T-helper 1 cell treated with Interleukin-12 subunit alpha and Interleukin-12 subunit beta and Interleukin-4 antibody, amounts not matched to agents 30 μg/mL and 1 μg/mL, for 36 hours (primary cell): ENCODE measurements at regions not wholly inside any gene's neighbourhood (a gene's known extent, or its start where the extent isn't known, plus 50 kb on each side); places are given as distances from the start of the nearest gene placed in this dataset.

Experiments used
- H3K27ac Mint-ChIP-seq: one replicate; pipeline ENCODE4 v1.8.0; 2021; ENCODE audit warnings: mild to moderate bottlenecking, mixed read lengths
- H3K27me3 Mint-ChIP-seq: one replicate; pipeline ENCODE4 v1.8.0; 2021; ENCODE audit warnings: low read depth, mixed read lengths
- H3K36me3 Mint-ChIP-seq: one replicate; pipeline ENCODE4 v1.8.0; 2021; ENCODE audit warnings: low read depth, mixed read lengths
- H3K4me1 Mint-ChIP-seq: one replicate; pipeline ENCODE4 v1.8.0; 2021; ENCODE audit warnings: low read depth, mixed read lengths
- H3K4me3 Mint-ChIP-seq: one replicate; pipeline ENCODE4 v1.8.0; 2021; ENCODE audit warnings: mild to moderate bottlenecking, moderate library complexity, mixed read lengths
- H3K9me3 Mint-ChIP-seq: one replicate; pipeline ENCODE4 v1.8.0; 2021; ENCODE audit warnings: mixed read lengths

GRCh38 chr18:28576941-28577340 lies 400.0 kb upstream of the CDH2 start:
- Mint-ChIP-seq H3K4me1 (no peaks in the 10 kb centered on the region), H3K4me3 (no peak overlapping the region), H3K36me3 (no peaks in the 10 kb centered on the region), H3K27me3 (no peaks in the 10 kb centered on the region), H3K9me3 (peaks cover 20% of the 10 kb centered on the region), H3K27ac (no peak overlapping the region)

- Mint-ChIP-seq H3K36me3 (no peaks in the 10 kb centered on the region), H3K4me3 (no peak overlapping the region), H3K27me3 (no peaks in the 10 kb centered on the region), H3K27ac (no peak overlapping the region), H3K9me3 (peaks cover 17% of the 10 kb centered on the region), H3K4me1 (no peaks in the 10 kb centered on the region)
Observed at GRCh38 chr18:28575123-28575522, 398.2 kb upstream of the CDH2 start.

DNA sequence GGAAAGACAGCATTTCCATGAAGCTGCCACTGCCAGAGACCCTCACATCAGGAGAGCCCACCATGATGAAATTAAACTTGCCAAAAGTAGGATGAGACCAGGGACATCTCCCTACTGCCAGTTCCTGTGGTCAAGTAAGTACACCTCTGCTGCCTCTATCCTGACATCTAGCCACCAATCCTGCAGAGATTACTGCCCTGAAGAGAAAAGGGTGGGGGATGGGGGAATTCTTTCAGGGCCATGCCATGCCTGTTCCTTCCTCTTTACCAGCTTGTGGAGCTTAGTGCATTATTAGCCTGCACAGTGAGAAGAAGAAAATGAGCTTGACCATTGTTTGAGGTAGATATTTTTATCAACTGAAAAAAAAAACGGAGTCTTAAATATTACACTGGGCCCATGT lies 397.2 kb upstream of the CDH2 start:
- Mint-ChIP-seq H3K27ac (no peak overlapping the region), H3K9me3 (peaks cover 11% of the 10 kb centered on the region), H3K4me3 (no peak overlapping the region), H3K4me1 (no peaks in the 10 kb centered on the region), H3K36me3 (no peaks in the 10 kb centered on the region), H3K27me3 (no peaks in the 10 kb centered on the region)

GRCh38 chr18:28571929-28572328 lies 395.0 kb upstream of the CDH2 start:
- Mint-ChIP-seq H3K27me3 (no peaks in the 10 kb centered on the region), H3K27ac (no peak overlapping the region), H3K36me3 (no peaks in the 10 kb centered on the region), H3K9me3 (peaks cover 13% of the 10 kb centered on the region), H3K4me1 (no peaks in the 10 kb centered on the region), H3K4me3 (no peak overlapping the region)

- no peaks in the 10 kb centered on the region for H3K27me3 Mint-ChIP-seq
- no peaks in the 10 kb centered on the region for H3K36me3 Mint-ChIP-seq
- peaks cover 7% of the 10 kb centered on the region for H3K9me3 Mint-ChIP-seq
- H3K4me3 Mint-ChIP-seq, result no peak overlapping the region
- H3K27ac Mint-ChIP-seq, result no peak overlapping the region
- H3K4me1 Mint-ChIP-seq, result no peaks in the 10 kb centered on the region
Observed at GRCh38 chr18:28560331-28560730, 383.4 kb upstream of the CDH2 start.

DNA sequence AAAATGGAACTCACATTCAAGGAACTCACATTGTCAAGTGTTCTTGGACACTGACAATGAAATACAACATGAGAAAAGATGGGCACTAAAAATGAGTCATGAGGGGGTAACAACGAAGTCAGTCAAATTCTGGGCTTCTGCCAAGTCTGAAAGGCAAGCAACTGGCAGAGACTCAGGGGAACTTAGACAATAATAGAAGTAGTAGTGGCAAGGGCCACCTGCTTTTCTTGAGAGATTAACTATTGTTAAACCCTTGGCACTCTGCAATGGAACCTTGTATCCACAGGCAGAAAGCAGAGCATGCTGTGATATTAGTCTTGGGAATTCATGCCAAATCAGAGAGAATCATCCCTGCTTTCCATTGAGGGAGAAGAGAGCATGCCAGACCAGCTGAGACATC lies 382.6 kb upstream of the CDH2 start:
- Mint-ChIP-seq H3K27me3 (no peaks in the 10 kb centered on the region), H3K36me3 (no peaks in the 10 kb centered on the region), H3K27ac (no peak overlapping the region), H3K9me3 (peaks cover 12% of the 10 kb centered on the region), H3K4me3 (no peak overlapping the region), H3K4me1 (no peaks in the 10 kb centered on the region)

DNA sequence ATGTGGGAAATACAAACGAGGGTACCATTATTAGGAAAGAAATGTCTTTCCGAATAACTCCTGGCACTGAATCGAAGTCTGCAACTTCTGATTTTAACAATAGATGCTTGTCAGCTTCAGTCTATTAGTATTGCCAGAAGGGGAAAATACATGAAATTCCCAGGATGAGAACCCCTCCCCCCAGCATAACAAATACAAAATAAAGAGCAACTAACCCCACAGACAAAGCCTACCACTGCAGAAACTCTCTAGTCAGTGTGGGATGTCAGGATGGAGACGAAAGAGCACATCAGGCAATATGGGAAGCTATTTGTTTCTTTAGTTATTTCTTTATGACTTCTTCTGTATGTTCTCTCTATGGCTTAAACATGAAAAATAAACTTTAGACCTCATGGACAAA lies 365.0 kb upstream of the CDH2 start:
- no peak overlapping the region for H3K4me3 Mint-ChIP-seq
- H3K9me3 Mint-ChIP-seq, result peaks cover 23% of the 10 kb centered on the region
- H3K27me3 Mint-ChIP-seq, result no peaks in the 10 kb centered on the region
- H3K36me3 Mint-ChIP-seq, result no peaks in the 10 kb centered on the region
- H3K4me1 Mint-ChIP-seq, result no peaks in the 10 kb centered on the region
- H3K27ac Mint-ChIP-seq, result no peak overlapping the region

DNA sequence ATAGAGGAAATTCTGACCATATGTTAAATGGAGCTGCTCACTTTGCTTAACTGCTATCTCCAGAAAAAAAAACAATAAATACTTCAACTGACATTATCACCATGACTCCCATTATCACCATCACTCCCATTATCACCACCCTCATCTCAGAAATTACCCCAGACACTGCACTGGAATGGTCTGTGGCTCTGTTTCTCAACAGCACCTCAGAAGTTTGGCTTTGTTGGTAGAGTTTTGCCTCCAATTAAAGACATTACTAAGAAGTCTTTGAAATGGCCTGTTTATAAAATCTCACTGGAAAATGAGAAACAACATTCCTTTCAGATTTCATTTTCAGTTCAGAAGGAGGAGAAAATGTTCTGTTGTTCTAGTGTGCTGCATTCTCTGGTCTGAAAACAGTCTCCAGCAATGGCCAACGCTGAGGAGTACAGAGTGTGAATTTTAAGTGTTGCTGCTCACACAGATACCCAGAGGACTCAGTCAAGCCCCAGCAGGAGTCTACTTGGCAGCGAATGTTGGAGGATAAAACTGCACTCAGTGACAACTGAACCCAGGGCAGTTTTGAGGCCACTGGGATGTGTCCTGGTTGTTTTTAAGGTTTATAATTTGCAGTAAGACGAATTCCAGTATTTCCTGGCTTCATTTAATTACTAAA lies 364.5 kb upstream of the CDH2 start:
- Mint-ChIP-seq H3K9me3 (peaks cover 23% of the 10 kb centered on the region), H3K4me1 (no peaks in the 10 kb centered on the region), H3K36me3 (no peaks in the 10 kb centered on the region), H3K27ac (no peak overlapping the region), H3K4me3 (no peak overlapping the region), H3K27me3 (no peaks in the 10 kb centered on the region)

GRCh38 chr18:28529644-28530043 lies 352.7 kb upstream of the CDH2 start:
- Mint-ChIP-seq H3K9me3 (peaks cover 15% of the 10 kb centered on the region), H3K4me1 (no peaks in the 10 kb centered on the region), H3K27me3 (no peaks in the 10 kb centered on the region), H3K36me3 (no peaks in the 10 kb centered on the region), H3K27ac (no peak overlapping the region), H3K4me3 (no peak overlapping the region)

- H3K36me3 Mint-ChIP-seq, result no peaks in the 10 kb centered on the region
- no peaks in the 10 kb centered on the region for H3K27me3 Mint-ChIP-seq
- no peak overlapping the region for H3K27ac Mint-ChIP-seq
- no peak overlapping the region for H3K4me3 Mint-ChIP-seq
- peaks cover 11% of the 10 kb centered on the region for H3K9me3 Mint-ChIP-seq
- H3K4me1 Mint-ChIP-seq, result no peaks in the 10 kb centered on the region
Observed at GRCh38 chr18:28526196-28526595, 349.3 kb upstream of the CDH2 start.

DNA sequence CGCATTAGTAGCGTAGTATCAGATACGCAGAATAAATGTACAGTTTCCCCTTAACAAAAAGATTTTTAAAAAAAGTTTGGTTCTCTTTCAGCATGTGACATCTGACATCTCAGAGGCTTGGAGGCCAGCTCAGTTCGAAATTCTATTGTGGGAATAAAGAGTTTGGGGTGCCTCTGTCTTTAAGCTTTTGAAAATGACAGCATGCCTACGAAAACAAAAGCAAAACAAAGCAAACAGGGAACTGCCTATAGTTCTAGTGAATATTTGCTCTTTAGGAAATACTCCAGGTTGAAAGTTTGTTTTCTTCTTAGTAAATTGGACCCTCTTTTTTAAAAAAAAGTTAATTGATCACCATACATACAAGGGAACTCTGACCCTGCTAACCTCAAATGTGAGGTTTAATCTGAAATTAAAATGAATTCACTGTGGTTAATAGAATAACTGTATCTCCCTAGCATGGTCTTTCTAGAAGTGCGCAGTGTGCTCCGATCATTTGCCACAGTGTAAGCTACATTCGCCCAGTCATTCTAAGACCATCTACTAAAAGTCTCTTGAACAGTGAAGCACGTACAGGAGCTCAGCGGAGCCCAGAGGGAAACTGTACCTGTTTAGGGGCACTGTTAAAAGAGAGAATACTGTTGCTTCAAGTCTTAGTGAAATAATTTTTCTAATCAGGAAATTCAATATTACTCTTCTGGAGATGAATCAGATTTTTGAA lies 347.0 kb upstream of the CDH2 start:
- no peaks in the 10 kb centered on the region for H3K4me1 Mint-ChIP-seq
- H3K36me3 Mint-ChIP-seq, result no peaks in the 10 kb centered on the region
- H3K27ac Mint-ChIP-seq, result no peak overlapping the region
- H3K4me3 Mint-ChIP-seq, result no peak overlapping the region
- peaks cover 6% of the 10 kb centered on the region for H3K9me3 Mint-ChIP-seq
- H3K27me3 Mint-ChIP-seq, result no peaks in the 10 kb centered on the region

DNA sequence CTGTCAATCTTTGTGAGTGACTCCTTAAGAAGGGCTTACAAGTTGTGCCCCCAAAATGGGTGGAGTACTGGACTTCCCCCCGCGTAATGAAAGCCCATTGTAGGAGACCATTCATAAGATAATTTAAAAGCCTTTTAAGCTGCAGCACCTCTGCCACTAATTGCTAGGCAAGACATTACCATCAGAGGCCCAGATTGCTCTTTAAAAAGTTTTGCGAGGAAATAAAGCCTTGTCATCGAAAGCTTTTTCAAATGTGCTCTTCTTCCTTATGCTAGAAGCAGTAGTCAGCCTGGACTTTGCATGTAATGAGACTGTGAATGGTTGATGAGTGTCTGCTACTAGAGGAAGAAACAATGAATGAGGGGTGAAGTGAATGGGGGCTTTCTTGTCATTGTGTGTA lies 345.3 kb upstream of the CDH2 start:
- no peaks in the 10 kb centered on the region for H3K4me1 Mint-ChIP-seq
- no peak overlapping the region for H3K27ac Mint-ChIP-seq
- H3K36me3 Mint-ChIP-seq, result no peaks in the 10 kb centered on the region
- H3K4me3 Mint-ChIP-seq, result no peak overlapping the region
- H3K27me3 Mint-ChIP-seq, result no peaks in the 10 kb centered on the region
- peaks cover 11% of the 10 kb centered on the region for H3K9me3 Mint-ChIP-seq

- H3K9me3 Mint-ChIP-seq, result peaks cover 9% of the 10 kb centered on the region
- H3K27me3 Mint-ChIP-seq, result no peaks in the 10 kb centered on the region
- no peak overlapping the region for H3K27ac Mint-ChIP-seq
- H3K4me3 Mint-ChIP-seq, result no peak overlapping the region
- no peaks in the 10 kb centered on the region for H3K36me3 Mint-ChIP-seq
- H3K4me1 Mint-ChIP-seq, result no peaks in the 10 kb centered on the region
Observed at GRCh38 chr18:28519997-28520396, 343.1 kb upstream of the CDH2 start.

DNA sequence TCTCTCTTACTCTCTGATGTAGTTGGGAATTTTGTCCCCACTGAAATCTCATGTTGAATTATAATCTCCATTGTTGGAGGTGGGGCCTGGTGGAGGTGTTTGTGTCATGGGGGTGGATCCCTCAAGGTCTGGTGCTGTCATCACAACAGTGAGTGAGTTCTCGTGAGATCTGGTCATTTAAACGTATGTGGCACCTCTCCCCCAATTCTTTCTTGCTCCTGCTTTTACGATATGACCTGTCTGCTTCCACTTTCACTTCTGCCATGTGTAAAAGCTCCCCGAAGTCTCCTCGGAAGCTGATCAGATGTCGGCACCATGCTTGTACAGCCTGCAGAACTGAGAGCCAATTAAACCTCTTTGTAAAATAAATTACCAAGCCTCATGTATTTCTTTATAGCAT lies 337.8 kb upstream of the CDH2 start:
- Mint-ChIP-seq H3K4me1 (no peaks in the 10 kb centered on the region), H3K27ac (no peak overlapping the region), H3K9me3 (peaks cover 12% of the 10 kb centered on the region), H3K36me3 (no peaks in the 10 kb centered on the region), H3K4me3 (no peak overlapping the region), H3K27me3 (no peaks in the 10 kb centered on the region)

- Mint-ChIP-seq H3K27ac (no peak overlapping the region), H3K36me3 (no peaks in the 10 kb centered on the region), H3K4me1 (no peaks in the 10 kb centered on the region), H3K4me3 (no peak overlapping the region), H3K9me3 (peaks cover 7% of the 10 kb centered on the region), H3K27me3 (no peaks in the 10 kb centered on the region)
Observed at GRCh38 chr18:28512357-28512756, 335.4 kb upstream of the CDH2 start.
